Stimulated activated CD4-positive, alpha-beta T cell treated with anti-CD3 and anti-CD28 coated beads, TNF-alpha, amount 100 ng/mL, for 4 hours (primary cell): ENCODE measurements at regions not wholly inside any gene's neighbourhood (a gene's known extent, or its start where the extent isn't known, plus 50 kb on each side); places are given as distances from the start of the nearest gene placed in this dataset.

Source experiments
- DNase-seq, 3 experiments: peaks; one replicate each; pipeline ENCODE4 v3.0.0-alpha.2; 2020; ENCODE audit warnings: low read depth in 3 of 3

GRCh38 chr2:76318848-76319360, 608.2 kb upstream of the GCFC2 start:
- DNase-seq: no peak

GRCh38 chr2:76316691-76317090, 606.0 kb upstream of the GCFC2 start:
- no peak for DNase-seq

GRCh38 chr2:76314271-76315020, 603.7 kb upstream of the GCFC2 start:
- no peak for DNase-seq

- no peak for DNase-seq
These were observed 601.5 kb upstream of the GCFC2 start for GRCh38 chr2:76312236-76312635.

- DNase-seq: no peak
These were observed 601.0 kb upstream of the GCFC2 start for GRCh38 chr2:76311728-76312127.

GRCh38 chr2:76310894-76311633, 600.3 kb upstream of the GCFC2 start:
- DNase-seq: no peak

- DNase-seq: no peak
These were observed 596.8 kb upstream of the GCFC2 start for GRCh38 chr2:76307495-76307894.

GRCh38 chr2:76298041-76298440, 587.3 kb upstream of the GCFC2 start:
- DNase-seq: no peak

GRCh38 chr2:76296438-76296837, 585.7 kb upstream of the GCFC2 start:
- no peak for DNase-seq

- DNase-seq: no peak
These were observed 585.0 kb upstream of the GCFC2 start for GRCh38 chr2:76295762-76296161.

GRCh38 chr2:76288598-76288997, 577.9 kb upstream of the GCFC2 start:
- DNase-seq: no peak

- DNase-seq: no peak
These were observed 577.4 kb upstream of the GCFC2 start for GRCh38 chr2:76288146-76288545.

- no peak for DNase-seq
These were observed 572.6 kb upstream of the GCFC2 start for GRCh38 chr2:76283350-76283749.

- DNase-seq: no peak
These were observed 570.6 kb upstream of the GCFC2 start for GRCh38 chr2:76281156-76281841.

GRCh38 chr2:76280686-76281085, 570.0 kb upstream of the GCFC2 start:
- no peak for DNase-seq

- no peak for DNase-seq
These were observed 568.4 kb upstream of the GCFC2 start for GRCh38 chr2:76279142-76279541.

- DNase-seq: no peak
These were observed 565.1 kb upstream of the GCFC2 start for GRCh38 chr2:76275788-76276187.

- no peak for DNase-seq
These were observed 564.0 kb upstream of the GCFC2 start for GRCh38 chr2:76274676-76275075.

GRCh38 chr2:76274160-76274559, 563.4 kb upstream of the GCFC2 start:
- DNase-seq: no peak

- DNase-seq: no peak
These were observed 559.5 kb upstream of the GCFC2 start for GRCh38 chr2:76270096-76270710.

GRCh38 chr2:76268902-76269620, 558.3 kb upstream of the GCFC2 start:
- DNase-seq: no peak
